Endodermal cell (in vitro differentiated cells): ENCODE measurements at regions not wholly inside any gene's neighbourhood (a gene's known extent, or its start where the extent isn't known, plus 50 kb on each side); places are given as distances from the start of the nearest gene placed in this dataset.

Source experiments
- DNase-seq: peaks from one replicate; pipeline ENCODE4 v3.0.0-alpha.2; 2017
- H3K27ac ChIP-seq: 2 replicates; pipeline ENCODE4 v1.5.1; 2013; ENCODE audit warnings: mild to moderate bottlenecking, low read depth, low read length, moderate library complexity
- H3K27me3 ChIP-seq: 2 replicates; pipeline ENCODE4 v1.6.1; 2013; ENCODE audit warnings: mild to moderate bottlenecking, low read length, moderate library complexity; ENCODE audit not compliant: insufficient read depth, control insufficient read depth, poor library complexity, severe bottlenecking
- H3K36me3 ChIP-seq: 2 replicates; pipeline ENCODE4 v1.7.0; 2013; ENCODE audit warnings: mild to moderate bottlenecking, low read length, moderate library complexity; ENCODE audit not compliant: control insufficient read depth, insufficient read depth
- H3K4me1 ChIP-seq: one replicate; pipeline ENCODE4 v1.7.0; 2013; ENCODE audit warnings: low read length; ENCODE audit not compliant: control insufficient read depth, insufficient read depth
- H3K4me3 ChIP-seq: 2 replicates; pipeline ENCODE4 v1.5.1; 2013; ENCODE audit warnings: mild to moderate bottlenecking, low read length, moderate library complexity
- H3K9ac ChIP-seq: 2 replicates; pipeline ENCODE4 v1.6.1; 2013; ENCODE audit warnings: mild to moderate bottlenecking, low read length, moderate library complexity; ENCODE audit not compliant: poor library complexity, severe bottlenecking; ENCODE audit errors: extremely low read depth
- H3K9me3 ChIP-seq: 2 replicates; pipeline ENCODE4 v1.6.1; 2013; ENCODE audit warnings: mild to moderate bottlenecking, low read length, moderate library complexity; ENCODE audit not compliant: control insufficient read depth
- H3K27ac Mint-ChIP-seq: 2 replicates; pipeline ENCODE4 v1.8.0; 2020; ENCODE audit warnings: mixed read lengths
- H3K27me3 Mint-ChIP-seq: 2 replicates; pipeline ENCODE4 v1.8.0; 2021; ENCODE audit warnings: mild to moderate bottlenecking, mixed read lengths; ENCODE audit not compliant: insufficient read depth
- H3K36me3 Mint-ChIP-seq: 2 replicates; pipeline ENCODE4 v1.8.0; 2020; ENCODE audit warnings: low read depth, mixed read lengths
- H3K4me1 Mint-ChIP-seq: 2 replicates; pipeline ENCODE4 v1.8.0; 2020; ENCODE audit warnings: mixed read lengths
- H3K4me3 Mint-ChIP-seq: 2 replicates; pipeline ENCODE4 v1.8.0; 2020; ENCODE audit warnings: mild to moderate bottlenecking, moderate library complexity, mixed read lengths
- H3K9me3 Mint-ChIP-seq: 2 replicates; pipeline ENCODE4 v1.8.0; 2020; ENCODE audit warnings: mild to moderate bottlenecking, mixed read lengths
- CTCF ChIP-seq: fragments of 200-600 bp; sonication (generic); conservative IDR thresholded peaks from 2 replicates; pipeline ENCODE4 v1.5.0; 2021; ENCODE audit warnings: antibody characterized with exemption, mild to moderate bottlenecking
- WGBS, 2 experiments: methylation state at CpG; one replicate each; pipeline versions ENCODE4 v1.1.5 to v1.1.7; 2013; ENCODE audit warnings: missing lambda C conversion rate in 2 of 2, mixed read lengths in 1 of 2; ENCODE audit not compliant: insufficient coverage in 1 of 2, insufficient read length in 1 of 2; 5-methylcytosine and 5-hydroxymethylcytosine counted together

- no peak overlapping the region for H3K9ac ChIP-seq
- H3K36me3 ChIP-seq = no peaks in the 10 kb centered on the region
- H3K27me3 ChIP-seq = no peaks in the 10 kb centered on the region
- WGBS, 2 experiments = 95 to 100% methylated on average over 1 of the region's 2 CpGs
- no peaks in the 10 kb centered on the region for H3K9me3 ChIP-seq
- no peak overlapping the region for H3K4me3 Mint-ChIP-seq
- H3K36me3 Mint-ChIP-seq = no peaks in the 10 kb centered on the region
- H3K9me3 Mint-ChIP-seq = no peaks in the 10 kb centered on the region
- H3K4me1 Mint-ChIP-seq = no peaks in the 10 kb centered on the region
- no peak overlapping the region for H3K4me3 ChIP-seq
- H3K27me3 Mint-ChIP-seq = peaks cover 2% of the 10 kb centered on the region
- TF ChIP-seq CTCF = no peak
- H3K27ac Mint-ChIP-seq = no peak overlapping the region
- no peak overlapping the region for H3K27ac ChIP-seq
- no peak for DNase-seq
- no peaks in the 10 kb centered on the region for H3K4me1 ChIP-seq
These were observed 64.4 kb upstream of the HECTD2 start for GRCh38 chr10:91345716-91346115.

GRCh38 chr10:91347529-91347928 lies 62.6 kb upstream of the HECTD2 start:
- Histone ChIP-seq H3K4me1 (no peaks in the 10 kb centered on the region), H3K9ac (no peak overlapping the region), H3K4me3 (no peak overlapping the region), H3K27me3 (no peaks in the 10 kb centered on the region), H3K36me3 (no peaks in the 10 kb centered on the region), H3K9me3 (no peaks in the 10 kb centered on the region), H3K27ac (no peak overlapping the region)
- Mint-ChIP-seq H3K4me3 (no peak overlapping the region), H3K36me3 (no peaks in the 10 kb centered on the region), H3K27ac (no peak overlapping the region), H3K27me3 (peaks cover 2% of the 10 kb centered on the region), H3K9me3 (no peaks in the 10 kb centered on the region), H3K4me1 (peaks cover under 1% of the 10 kb centered on the region)
- 97 to 100% methylated on average over 1 of the region's 1 CpG for WGBS, 2 experiments
- no peak for TF ChIP-seq CTCF
- DNase-seq = no peak

- H3K27ac Mint-ChIP-seq = no peak overlapping the region
- H3K27me3 Mint-ChIP-seq = peaks cover 2% of the 10 kb centered on the region
- no peaks in the 10 kb centered on the region for H3K36me3 Mint-ChIP-seq
These were observed 60.8 kb upstream of the HECTD2 start for GRCh38 chr10:91349381-91349780.

More at GRCh38 chr10:91349381-91349780, 60.8 kb upstream of the HECTD2 start:
- Mint-ChIP-seq H3K9me3 (no peaks in the 10 kb centered on the region), H3K4me1 (peaks cover 3% of the 10 kb centered on the region), H3K4me3 (no peak overlapping the region)
- Histone ChIP-seq H3K36me3 (no peaks in the 10 kb centered on the region), H3K27ac (no peak overlapping the region), H3K27me3 (no peaks in the 10 kb centered on the region), H3K9me3 (no peaks in the 10 kb centered on the region), H3K4me1 (no peaks in the 10 kb centered on the region), H3K4me3 (no peak overlapping the region), H3K9ac (no peak overlapping the region)
- DNase-seq = no peak
- no peak for TF ChIP-seq CTCF
